ENCODE measurements at regions not wholly inside any gene's neighbourhood (a gene's known extent, or its start where the extent isn't known, plus 50 kb on each side); places are given as distances from the start of the nearest gene placed in this dataset.
A peak's percentile ranks its signal among the peaks of the same experiment; 100 is the strongest.

DNA sequence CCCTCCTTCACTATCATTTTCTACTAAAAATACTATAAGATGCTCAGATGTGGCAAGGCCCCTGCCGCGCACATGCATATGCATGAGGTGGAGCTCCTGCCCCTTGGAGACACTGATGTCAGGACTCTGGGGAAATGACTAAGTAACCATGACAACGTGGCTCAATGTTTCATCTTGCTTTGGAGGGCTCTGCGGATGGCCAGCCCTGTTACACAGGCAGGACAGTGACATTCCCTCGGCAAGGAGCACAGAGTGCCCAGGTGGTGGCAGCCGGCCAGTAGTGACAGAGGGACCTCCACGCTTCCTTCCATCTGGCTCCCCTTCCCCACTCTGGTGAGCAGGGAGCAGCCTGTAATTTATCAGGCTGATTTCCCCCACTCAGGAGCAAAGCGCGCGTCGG, 364.1 kb downstream of the SS18 start:
- Mint-ChIP-seq H3K27me3 (ENCODE audit: unreplicated experiment) (peaks cover 7% of the 10 kb centered on the region), H3K36me3 (ENCODE audit: low read depth, unreplicated experiment) (no peaks in the 10 kb centered on the region), H3K9me3 (ENCODE audit: unreplicated experiment) (no peaks in the 10 kb centered on the region), H3K27ac (ENCODE audit: unreplicated experiment) (peak overlapping the region; percentile 84), H3K4me3 (ENCODE audit: unreplicated experiment) (no peak overlapping the region), H3K4me1 (ENCODE audit: unreplicated experiment) (peaks cover 30% of the 10 kb centered on the region)
- TF ChIP-seq, protein P1, sequence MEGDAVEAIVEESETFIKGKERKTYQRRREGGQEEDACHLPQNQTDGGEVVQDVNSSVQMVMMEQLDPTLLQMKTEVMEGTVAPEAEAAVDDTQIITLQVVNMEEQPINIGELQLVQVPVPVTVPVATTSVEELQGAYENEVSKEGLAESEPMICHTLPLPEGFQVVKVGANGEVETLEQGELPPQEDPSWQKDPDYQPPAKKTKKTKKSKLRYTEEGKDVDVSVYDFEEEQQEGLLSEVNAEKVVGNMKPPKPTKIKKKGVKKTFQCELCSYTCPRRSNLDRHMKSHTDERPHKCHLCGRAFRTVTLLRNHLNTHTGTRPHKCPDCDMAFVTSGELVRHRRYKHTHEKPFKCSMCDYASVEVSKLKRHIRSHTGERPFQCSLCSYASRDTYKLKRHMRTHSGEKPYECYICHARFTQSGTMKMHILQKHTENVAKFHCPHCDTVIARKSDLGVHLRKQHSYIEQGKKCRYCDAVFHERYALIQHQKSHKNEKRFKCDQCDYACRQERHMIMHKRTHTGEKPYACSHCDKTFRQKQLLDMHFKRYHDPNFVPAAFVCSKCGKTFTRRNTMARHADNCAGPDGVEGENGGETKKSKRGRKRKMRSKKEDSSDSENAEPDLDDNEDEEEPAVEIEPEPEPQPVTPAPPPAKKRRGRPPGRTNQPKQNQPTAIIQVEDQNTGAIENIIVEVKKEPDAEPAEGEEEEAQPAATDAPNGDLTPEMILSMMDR (IDR thresholded peaks at IDR 0.05; ENCODE audit: unreplicated experiment) = no peak
- DNase-seq (ENCODE audit: low spot score) = peak; percentile 16

DNA sequence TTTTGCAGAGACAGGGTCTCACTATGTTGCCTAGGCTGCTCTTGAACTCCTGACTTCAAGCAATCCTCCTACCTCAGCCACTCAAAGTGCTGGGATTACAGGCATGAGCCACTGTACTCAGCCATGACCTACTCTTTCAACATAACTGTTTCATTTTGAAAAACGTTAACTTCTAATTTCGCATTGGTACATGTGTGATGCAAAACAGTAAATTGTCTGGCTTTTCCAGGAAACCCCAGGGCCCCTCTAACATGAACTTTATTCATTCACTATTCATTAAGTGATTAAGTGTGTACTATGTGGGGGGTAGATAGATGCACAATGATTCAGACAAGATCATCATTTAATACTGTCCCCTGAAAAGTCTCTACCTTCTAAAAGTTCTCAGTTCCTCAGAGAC, 364.9 kb downstream of the SS18 start:
- Mint-ChIP-seq H3K4me1 (ENCODE audit: unreplicated experiment) (peaks cover 29% of the 10 kb centered on the region), H3K27me3 (ENCODE audit: unreplicated experiment) (peaks cover 7% of the 10 kb centered on the region), H3K9me3 (ENCODE audit: unreplicated experiment) (no peaks in the 10 kb centered on the region), H3K4me3 (ENCODE audit: unreplicated experiment) (no peak overlapping the region), H3K36me3 (ENCODE audit: low read depth, unreplicated experiment) (no peaks in the 10 kb centered on the region), H3K27ac (ENCODE audit: unreplicated experiment) (no peak overlapping the region)
- TF ChIP-seq, protein P1 (IDR thresholded peaks at IDR 0.05; ENCODE audit: unreplicated experiment) = no peak
- DNase-seq (ENCODE audit: low spot score) = no peak

DNA sequence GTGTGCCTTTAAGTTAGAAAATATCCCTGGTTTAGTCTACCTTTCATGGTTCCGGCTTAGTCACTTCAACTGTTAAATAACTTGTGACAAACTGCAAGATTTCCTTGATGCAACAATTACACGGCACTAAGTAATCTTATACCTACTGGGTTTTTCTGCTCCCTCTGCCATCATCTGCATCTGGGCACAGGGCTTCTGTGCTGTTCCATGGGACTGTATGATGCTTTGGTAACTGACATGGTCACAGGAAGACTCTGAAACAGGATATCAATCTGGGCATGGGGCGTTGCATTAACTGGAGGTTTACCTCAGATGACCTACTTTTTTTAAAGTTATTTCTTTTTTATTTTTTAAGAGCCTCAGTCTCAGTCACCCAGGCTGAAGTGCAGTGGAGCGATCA, 365.4 kb downstream of the SS18 start:
- H3K4me1 Mint-ChIP-seq (ENCODE audit: unreplicated experiment) = peaks cover 29% of the 10 kb centered on the region
- H3K9me3 Mint-ChIP-seq (ENCODE audit: unreplicated experiment) = no peaks in the 10 kb centered on the region
- TF ChIP-seq, protein P1 (IDR thresholded peaks at IDR 0.05; ENCODE audit: unreplicated experiment) = no peak
- H3K4me3 Mint-ChIP-seq (ENCODE audit: unreplicated experiment) = no peak overlapping the region
- no peak overlapping the region for H3K27ac Mint-ChIP-seq (ENCODE audit: unreplicated experiment)
- H3K36me3 Mint-ChIP-seq (ENCODE audit: low read depth, unreplicated experiment) = no peaks in the 10 kb centered on the region
- peaks cover 7% of the 10 kb centered on the region for H3K27me3 Mint-ChIP-seq (ENCODE audit: unreplicated experiment)
- no peak for DNase-seq (ENCODE audit: low spot score)

DNA sequence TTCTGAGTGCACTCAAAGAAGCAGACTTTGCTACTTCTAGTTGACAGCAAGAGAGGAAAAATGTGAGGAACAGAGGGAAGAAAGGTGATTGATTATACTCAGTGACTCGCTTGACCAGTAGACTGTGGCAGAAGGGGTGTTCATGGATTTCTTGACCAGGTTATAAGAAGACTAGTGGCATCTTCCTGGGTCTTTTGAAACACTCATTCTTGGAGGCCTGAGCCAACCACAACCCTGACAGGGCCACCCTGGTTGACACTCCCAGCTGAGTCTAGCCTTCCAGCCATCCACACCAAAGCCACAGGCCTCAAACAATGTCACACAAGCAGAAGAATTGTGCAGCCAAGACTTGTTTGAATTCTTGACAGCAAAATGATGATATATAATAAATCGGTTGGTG, 366.3 kb downstream of the SS18 start:
- Mint-ChIP-seq H3K4me1 (ENCODE audit: unreplicated experiment) (peaks cover 25% of the 10 kb centered on the region), H3K4me3 (ENCODE audit: unreplicated experiment) (no peak overlapping the region), H3K27me3 (ENCODE audit: unreplicated experiment) (peaks cover 7% of the 10 kb centered on the region), H3K27ac (ENCODE audit: unreplicated experiment) (no peak overlapping the region), H3K36me3 (ENCODE audit: low read depth, unreplicated experiment) (no peaks in the 10 kb centered on the region), H3K9me3 (ENCODE audit: unreplicated experiment) (no peaks in the 10 kb centered on the region)
- no peak for DNase-seq (ENCODE audit: low spot score)
- TF ChIP-seq, protein P1 (IDR thresholded peaks at IDR 0.05; ENCODE audit: unreplicated experiment) = no peak

DNA sequence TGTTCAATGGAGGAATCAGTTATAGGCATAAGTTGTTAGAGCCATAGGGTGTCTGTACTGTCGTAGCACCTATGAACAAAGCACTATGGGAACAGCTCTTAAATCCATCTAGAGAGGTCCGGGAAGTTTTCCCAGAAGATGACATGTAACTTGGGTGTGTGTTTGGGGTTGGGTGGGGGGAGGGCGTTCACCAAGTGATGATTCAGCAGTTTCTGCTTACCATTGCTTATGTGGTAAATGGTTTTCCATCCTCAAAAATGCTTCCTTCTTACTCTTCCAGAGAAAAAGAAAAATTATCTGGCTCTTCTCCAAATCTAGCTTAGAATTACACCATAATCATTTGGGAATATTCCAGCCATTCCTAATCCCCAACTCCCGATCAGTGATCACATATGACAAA, 361.1 kb upstream of the ZNF521 start:
- H3K4me3 Mint-ChIP-seq (ENCODE audit: unreplicated experiment) = no peak overlapping the region
- no peak overlapping the region for H3K27ac Mint-ChIP-seq (ENCODE audit: unreplicated experiment)
- H3K27me3 Mint-ChIP-seq (ENCODE audit: unreplicated experiment) = peaks cover 11% of the 10 kb centered on the region
- H3K36me3 Mint-ChIP-seq (ENCODE audit: low read depth, unreplicated experiment) = peaks cover 19% of the 10 kb centered on the region
- peaks cover 20% of the 10 kb centered on the region for H3K9me3 Mint-ChIP-seq (ENCODE audit: unreplicated experiment)
- H3K4me1 Mint-ChIP-seq (ENCODE audit: unreplicated experiment) = peaks cover 31% of the 10 kb centered on the region
- no peak for DNase-seq (ENCODE audit: low spot score)
- TF ChIP-seq, protein P1 (IDR thresholded peaks at IDR 0.05; ENCODE audit: unreplicated experiment) = no peak
